ENCODE measurements at regions not wholly inside any gene's neighbourhood (a gene's known extent, or its start where the extent isn't known, plus 50 kb on each side); places are given as distances from the start of the nearest gene placed in this dataset.

DNA sequence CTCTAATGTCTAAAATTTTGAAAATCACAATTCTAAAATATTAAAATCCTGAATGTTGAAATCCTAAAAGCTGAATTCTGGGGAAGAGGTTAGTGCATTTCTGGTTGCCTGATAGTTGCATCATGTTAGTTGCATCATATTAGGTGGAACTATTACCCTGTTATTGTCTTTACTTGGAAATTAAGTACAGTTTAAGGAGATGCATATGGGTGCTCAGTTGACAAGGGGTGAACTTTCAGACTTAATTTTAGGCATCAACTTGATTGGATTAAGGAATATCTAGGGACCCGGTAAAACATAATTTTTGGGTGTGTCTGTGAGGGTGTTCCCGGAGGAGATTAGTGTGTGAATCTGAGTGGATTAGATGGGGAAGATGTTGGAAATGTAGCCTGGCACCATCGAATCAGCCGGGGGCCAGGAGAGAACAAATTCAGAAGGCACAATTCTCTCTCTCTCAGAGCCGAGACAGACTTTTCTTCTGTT, 409.8 kb downstream of the PLCL1 start:
- TF ChIP-seq EP300 (IDR thresholded peaks at IDR 0.05) = no peak
- no peak for TF ChIP-seq CTCF (IDR thresholded peaks at IDR 0.05)
- no peak for TF ChIP-seq POLR2A (IDR thresholded peaks at IDR 0.05)
- no peak for TF ChIP-seq POLR2AphosphoS5 (IDR thresholded peaks at IDR 0.05)

Data from stomach (tissue), 4 donors.